Ishikawa (cell line): ENCODE measurements at regions not wholly inside any gene's neighbourhood (a gene's known extent, or its start where the extent isn't known, plus 50 kb on each side); places are given as distances from the start of the nearest gene placed in this dataset.

ENCODE experiments used
- CEBPB ChIP-seq: IDR thresholded peaks from 2 replicates; pipeline ENCODE4 v1.6.1; 2012
- CREB1 ChIP-seq: IDR thresholded peaks from 2 replicates; pipeline ENCODE4 v1.6.1; 2012; ENCODE audit warnings: low read depth
- EP300 ChIP-seq: IDR thresholded peaks from 2 replicates; pipeline ENCODE4 v1.6.1; 2012; ENCODE audit warnings: borderline replicate concordance
- FOXM1 ChIP-seq: IDR thresholded peaks from 2 replicates; pipeline ENCODE4 v1.6.1; 2012; ENCODE audit warnings: low read depth, borderline replicate concordance
- NFIC ChIP-seq: IDR thresholded peaks from 2 replicates; pipeline ENCODE4 v1.6.1; 2012
- RAD21 ChIP-seq: IDR thresholded peaks from 2 replicates; pipeline ENCODE4 v1.6.1; 2012; ENCODE audit warnings: low read depth
- TAF1 ChIP-seq: IDR thresholded peaks from 2 replicates; pipeline ENCODE4 v1.6.1; 2012; ENCODE audit warnings: low read depth, mild to moderate bottlenecking
- TCF12 ChIP-seq: IDR thresholded peaks from 2 replicates; pipeline ENCODE4 v1.6.1; 2012; ENCODE audit warnings: low read depth
- ZBTB7A ChIP-seq: IDR thresholded peaks from 2 replicates; pipeline ENCODE4 v1.6.1; 2012; ENCODE audit warnings: low read depth
- TF ChIP-seq, protein P1 (sequence below): IDR thresholded peaks from 2 replicates; pipeline ENCODE4 v1.6.1; 2012
- TF ChIP-seq, protein P2 (sequence below): IDR thresholded peaks from 2 replicates; pipeline ENCODE4 v1.6.1; 2012; ENCODE audit warnings: low read depth, mild to moderate bottlenecking
- TF ChIP-seq, protein P3 (sequence below): IDR thresholded peaks from 2 replicates; pipeline ENCODE4 v1.6.1; 2012

DNA sequence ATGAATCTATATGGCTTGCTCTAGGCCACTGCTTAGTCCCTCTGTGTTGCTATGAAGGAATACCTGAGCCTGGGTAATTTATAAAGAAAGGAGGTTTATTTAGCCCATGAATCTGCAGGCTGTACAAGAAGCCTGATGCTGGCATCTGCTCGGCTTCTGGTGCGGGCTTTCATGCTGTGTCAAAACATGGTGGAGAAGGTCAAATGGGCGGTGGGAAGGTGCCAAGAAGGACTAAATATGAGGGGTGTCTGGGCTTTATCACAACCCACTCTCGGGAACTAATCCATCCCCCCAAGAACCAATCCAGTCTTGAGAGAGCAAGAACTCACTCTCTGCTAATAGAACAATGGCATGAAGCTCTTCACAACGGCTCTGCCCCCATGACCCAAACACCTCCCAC lies 481.6 kb downstream of the EIPR1 start:
- TF ChIP-seq, protein P1, sequence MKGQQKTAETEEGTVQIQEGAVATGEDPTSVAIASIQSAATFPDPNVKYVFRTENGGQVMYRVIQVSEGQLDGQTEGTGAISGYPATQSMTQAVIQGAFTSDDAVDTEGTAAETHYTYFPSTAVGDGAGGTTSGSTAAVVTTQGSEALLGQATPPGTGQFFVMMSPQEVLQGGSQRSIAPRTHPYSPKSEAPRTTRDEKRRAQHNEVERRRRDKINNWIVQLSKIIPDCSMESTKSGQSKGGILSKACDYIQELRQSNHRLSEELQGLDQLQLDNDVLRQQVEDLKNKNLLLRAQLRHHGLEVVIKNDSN = no peak
- TF ChIP-seq, protein P2, sequence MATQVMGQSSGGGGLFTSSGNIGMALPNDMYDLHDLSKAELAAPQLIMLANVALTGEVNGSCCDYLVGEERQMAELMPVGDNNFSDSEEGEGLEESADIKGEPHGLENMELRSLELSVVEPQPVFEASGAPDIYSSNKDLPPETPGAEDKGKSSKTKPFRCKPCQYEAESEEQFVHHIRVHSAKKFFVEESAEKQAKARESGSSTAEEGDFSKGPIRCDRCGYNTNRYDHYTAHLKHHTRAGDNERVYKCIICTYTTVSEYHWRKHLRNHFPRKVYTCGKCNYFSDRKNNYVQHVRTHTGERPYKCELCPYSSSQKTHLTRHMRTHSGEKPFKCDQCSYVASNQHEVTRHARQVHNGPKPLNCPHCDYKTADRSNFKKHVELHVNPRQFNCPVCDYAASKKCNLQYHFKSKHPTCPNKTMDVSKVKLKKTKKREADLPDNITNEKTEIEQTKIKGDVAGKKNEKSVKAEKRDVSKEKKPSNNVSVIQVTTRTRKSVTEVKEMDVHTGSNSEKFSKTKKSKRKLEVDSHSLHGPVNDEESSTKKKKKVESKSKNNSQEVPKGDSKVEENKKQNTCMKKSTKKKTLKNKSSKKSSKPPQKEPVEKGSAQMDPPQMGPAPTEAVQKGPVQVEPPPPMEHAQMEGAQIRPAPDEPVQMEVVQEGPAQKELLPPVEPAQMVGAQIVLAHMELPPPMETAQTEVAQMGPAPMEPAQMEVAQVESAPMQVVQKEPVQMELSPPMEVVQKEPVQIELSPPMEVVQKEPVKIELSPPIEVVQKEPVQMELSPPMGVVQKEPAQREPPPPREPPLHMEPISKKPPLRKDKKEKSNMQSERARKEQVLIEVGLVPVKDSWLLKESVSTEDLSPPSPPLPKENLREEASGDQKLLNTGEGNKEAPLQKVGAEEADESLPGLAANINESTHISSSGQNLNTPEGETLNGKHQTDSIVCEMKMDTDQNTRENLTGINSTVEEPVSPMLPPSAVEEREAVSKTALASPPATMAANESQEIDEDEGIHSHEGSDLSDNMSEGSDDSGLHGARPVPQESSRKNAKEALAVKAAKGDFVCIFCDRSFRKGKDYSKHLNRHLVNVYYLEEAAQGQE = no peak
- TF ChIP-seq, protein P3, sequence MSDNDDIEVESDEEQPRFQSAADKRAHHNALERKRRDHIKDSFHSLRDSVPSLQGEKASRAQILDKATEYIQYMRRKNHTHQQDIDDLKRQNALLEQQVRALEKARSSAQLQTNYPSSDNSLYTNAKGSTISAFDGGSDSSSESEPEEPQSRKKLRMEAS = no peak
- TF ChIP-seq NFIC (no peak), CREB1 (no peak), TCF12 (no peak), RAD21 (no peak), EP300 (no peak), TAF1 (no peak), ZBTB7A (no peak), CEBPB (no peak), FOXM1 (no peak)
